Kidney tubule cell (primary cell): ENCODE measurements at regions not wholly inside any gene's neighbourhood (a gene's known extent, or its start where the extent isn't known, plus 50 kb on each side); places are given as distances from the start of the nearest gene placed in this dataset.

Experiments used
- DNase-seq: peaks from one replicate; pipeline ENCODE4 v3.0.0-alpha.2; 2018; ENCODE audit warnings: low spot score

- DNase-seq: peak; percentile 59
Measured at GRCh38 chr19:20858218-20858617, 64.8 kb upstream of the ZNF85 start.

- DNase-seq: no peak
Measured at GRCh38 chr19:20858861-20859260, 64.2 kb upstream of the ZNF85 start.

GRCh38 chr19:20860339-20860738, 62.7 kb upstream of the ZNF85 start:
- no peak for DNase-seq

GRCh38 chr19:20863176-20863575, 59.9 kb upstream of the ZNF85 start:
- DNase-seq: no peak
